HUES48 (cell line): ENCODE measurements at regions not wholly inside any gene's neighbourhood (a gene's known extent, or its start where the extent isn't known, plus 50 kb on each side); places are given as distances from the start of the nearest gene placed in this dataset.

Experiments used
- H3K27ac ChIP-seq: one replicate; pipeline ENCODE4 v1.7.0; 2013; ENCODE audit warnings: low read depth, low read length, inconsistent platforms
- H3K27me3 ChIP-seq: 2 replicates; pipeline ENCODE4 v1.6.1; 2013; ENCODE audit warnings: mild to moderate bottlenecking, low read length; ENCODE audit not compliant: control insufficient read depth, insufficient read depth
- H3K36me3 ChIP-seq: 2 replicates; pipeline ENCODE4 v1.6.1; 2013; ENCODE audit warnings: low read length; ENCODE audit not compliant: control insufficient read depth, insufficient read depth
- H3K4me1 ChIP-seq: 2 replicates; pipeline ENCODE4 v1.6.1; 2013; ENCODE audit warnings: mild to moderate bottlenecking, low read length; ENCODE audit not compliant: control insufficient read depth, insufficient read depth
- H3K4me3 ChIP-seq: 2 replicates; pipeline ENCODE4 v1.5.1; 2013; ENCODE audit warnings: mild to moderate bottlenecking, low read depth, low read length
- H3K9ac ChIP-seq: 2 replicates; pipeline ENCODE4 v1.6.1; 2013; ENCODE audit warnings: mild to moderate bottlenecking, low read depth, low read length, moderate library complexity
- H3K9me3 ChIP-seq: 2 replicates; pipeline ENCODE4 v1.6.1; 2013; ENCODE audit warnings: low read length; ENCODE audit not compliant: control insufficient read depth, insufficient read depth

- H3K27me3 ChIP-seq: no peaks in the 10 kb centered on the region
- no peak overlapping the region for H3K27ac ChIP-seq
- H3K9me3 ChIP-seq: peaks cover 11% of the 10 kb centered on the region
- H3K4me1 ChIP-seq: peaks cover 3% of the 10 kb centered on the region
- H3K4me3 ChIP-seq: no peak overlapping the region
- H3K9ac ChIP-seq: no peak overlapping the region
- no peaks in the 10 kb centered on the region for H3K36me3 ChIP-seq
These were observed 171.6 kb downstream of the VAPA start for GRCh38 chr18:10085416-10085815.

DNA sequence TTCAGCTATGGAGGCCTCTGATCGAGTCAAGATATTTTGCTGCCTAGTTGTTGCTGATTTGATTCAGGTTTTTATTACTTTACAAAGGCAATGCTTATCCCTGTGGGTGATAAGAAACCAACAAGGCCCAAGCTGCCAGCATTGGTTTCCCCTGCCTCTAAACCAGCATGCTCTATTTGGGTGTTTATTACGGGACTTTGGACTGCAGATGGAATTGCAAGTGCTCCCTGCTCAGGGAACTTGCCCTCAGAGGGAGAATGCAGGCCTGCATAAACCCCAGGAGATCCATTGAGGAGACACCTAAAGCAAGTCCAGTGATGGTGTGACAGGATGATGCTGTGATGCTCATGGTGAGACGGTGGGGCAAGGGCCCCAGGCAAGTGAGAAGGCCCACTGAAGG is 172.1 kb downstream of the VAPA start:
- Histone ChIP-seq H3K9me3 (peaks cover 11% of the 10 kb centered on the region), H3K27me3 (no peaks in the 10 kb centered on the region), H3K36me3 (no peaks in the 10 kb centered on the region), H3K27ac (peak overlapping the region; percentile 19), H3K4me1 (peaks cover 7% of the 10 kb centered on the region), H3K4me3 (no peak overlapping the region), H3K9ac (no peak overlapping the region)

DNA sequence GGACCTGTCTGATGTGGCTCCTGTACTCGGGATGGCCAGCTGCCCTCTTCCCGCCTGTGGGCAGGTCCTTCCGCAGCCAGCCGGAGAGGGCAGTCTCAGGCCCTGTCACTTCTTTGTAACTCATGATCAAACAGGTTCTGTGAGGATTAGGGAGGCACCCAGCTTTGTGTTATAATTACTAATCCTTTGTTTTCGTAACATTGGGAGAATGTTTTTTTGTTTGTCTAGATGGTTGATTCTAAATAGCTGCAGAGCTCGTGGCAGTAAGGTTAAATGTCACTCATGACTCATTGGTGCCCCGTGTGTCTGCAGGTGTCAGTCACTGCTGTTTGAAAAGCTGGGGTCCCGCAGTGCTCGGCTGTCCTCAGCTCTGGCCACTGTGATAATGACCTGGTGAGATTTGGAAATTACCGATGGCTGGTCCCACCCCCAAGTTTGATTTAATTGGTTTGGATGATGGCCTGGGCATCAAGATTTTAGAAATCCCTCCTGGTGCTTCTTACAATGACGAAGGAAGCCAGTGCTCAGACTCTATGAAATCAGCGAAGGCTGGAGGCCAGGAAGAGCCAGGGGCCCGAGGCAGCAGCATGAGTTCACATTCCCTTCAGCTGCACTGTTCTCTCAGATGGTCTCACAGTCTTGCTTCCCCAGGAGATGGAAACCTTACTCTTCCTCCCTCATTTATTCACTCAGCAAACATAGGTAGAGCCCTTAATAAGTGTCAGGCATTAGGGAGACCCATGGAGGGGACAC is 172.8 kb downstream of the VAPA start:
- no peak overlapping the region for H3K9ac ChIP-seq
- peaks cover 7% of the 10 kb centered on the region for H3K4me1 ChIP-seq
- H3K27ac ChIP-seq: peak overlapping the region; percentile 19
- H3K4me3 ChIP-seq: no peak overlapping the region
- H3K36me3 ChIP-seq: no peaks in the 10 kb centered on the region
- H3K27me3 ChIP-seq: no peaks in the 10 kb centered on the region
- H3K9me3 ChIP-seq: peaks cover 11% of the 10 kb centered on the region

GRCh38 chr18:10088734-10089133 is 174.9 kb downstream of the VAPA start:
- Histone ChIP-seq H3K4me3 (no peak overlapping the region), H3K36me3 (no peaks in the 10 kb centered on the region), H3K9me3 (no peaks in the 10 kb centered on the region), H3K4me1 (peaks cover 12% of the 10 kb centered on the region), H3K27me3 (no peaks in the 10 kb centered on the region), H3K27ac (no peak overlapping the region), H3K9ac (no peak overlapping the region)

DNA sequence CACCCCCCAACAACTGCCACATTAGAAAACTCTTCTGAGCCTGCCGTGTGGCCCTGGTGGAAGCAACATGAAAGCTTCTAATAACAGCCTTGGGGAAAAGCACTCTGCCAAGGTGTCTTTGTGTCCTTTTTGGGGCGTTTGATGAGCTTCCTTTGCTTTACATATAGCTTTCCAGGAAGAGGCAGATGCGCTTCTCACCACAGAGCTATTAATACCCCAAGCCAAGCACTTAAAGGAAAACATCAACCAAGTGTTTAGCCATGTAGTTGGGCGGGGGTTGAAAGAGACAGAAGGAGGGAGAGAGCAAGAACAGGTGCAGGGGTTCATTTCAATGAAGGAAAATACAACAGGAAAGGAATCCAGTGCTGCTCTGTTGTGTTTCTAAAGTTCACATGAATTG is 176.1 kb downstream of the VAPA start:
- Histone ChIP-seq H3K9ac (no peak overlapping the region), H3K27ac (no peak overlapping the region), H3K4me1 (peaks cover 12% of the 10 kb centered on the region), H3K36me3 (no peaks in the 10 kb centered on the region), H3K4me3 (no peak overlapping the region), H3K27me3 (no peaks in the 10 kb centered on the region), H3K9me3 (no peaks in the 10 kb centered on the region)

DNA sequence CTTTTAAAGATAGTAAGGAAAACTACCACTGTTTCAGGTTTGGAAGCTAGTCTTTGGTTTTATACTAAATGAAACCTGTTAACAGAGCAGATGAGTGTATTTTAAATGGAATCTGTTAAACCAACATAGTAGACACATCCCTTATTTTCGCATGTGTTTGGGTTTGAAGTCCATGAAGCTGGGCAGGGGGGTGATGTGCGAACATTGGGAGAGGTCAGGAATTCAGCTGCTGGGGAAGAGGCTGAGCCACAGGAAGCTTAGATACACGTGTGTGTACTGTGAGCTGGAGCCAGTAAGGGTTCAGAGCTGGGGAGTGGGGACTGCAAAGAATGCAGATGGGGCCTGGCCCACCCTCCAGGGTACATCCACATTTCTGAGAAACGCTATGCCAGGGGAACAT is 176.9 kb downstream of the VAPA start:
- Histone ChIP-seq H3K4me3 (no peak overlapping the region), H3K9ac (no peak overlapping the region), H3K4me1 (peaks cover 12% of the 10 kb centered on the region), H3K27me3 (no peaks in the 10 kb centered on the region), H3K9me3 (no peaks in the 10 kb centered on the region), H3K36me3 (no peaks in the 10 kb centered on the region), H3K27ac (no peak overlapping the region)

- H3K27me3 ChIP-seq: no peaks in the 10 kb centered on the region
- H3K36me3 ChIP-seq: no peaks in the 10 kb centered on the region
- H3K9me3 ChIP-seq: no peaks in the 10 kb centered on the region
- H3K27ac ChIP-seq: no peak overlapping the region
- H3K9ac ChIP-seq: no peak overlapping the region
- H3K4me3 ChIP-seq: no peak overlapping the region
- peaks cover 9% of the 10 kb centered on the region for H3K4me1 ChIP-seq
These were observed 179.6 kb downstream of the VAPA start for GRCh38 chr18:10093445-10093844.

DNA sequence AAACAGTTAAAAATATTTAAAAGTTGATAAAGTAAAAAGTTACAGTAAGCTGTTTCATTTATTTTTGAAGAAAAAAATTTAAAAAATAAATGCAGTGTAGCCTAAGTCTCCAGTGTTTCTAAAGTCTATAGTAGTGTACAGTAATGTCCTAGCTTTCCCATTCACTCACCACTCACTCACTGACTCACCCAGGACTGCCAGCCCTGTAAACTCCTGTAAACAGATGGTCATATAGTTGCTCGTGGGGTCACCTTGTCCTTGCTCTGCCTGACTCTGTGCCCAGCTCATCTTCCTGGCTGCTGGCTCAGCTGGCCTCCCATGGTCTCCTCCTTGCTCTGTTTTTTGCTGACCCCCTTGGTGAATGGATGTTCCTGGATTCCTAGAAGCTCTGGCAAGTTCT is 180.3 kb downstream of the VAPA start:
- H3K9me3 ChIP-seq: no peaks in the 10 kb centered on the region
- no peaks in the 10 kb centered on the region for H3K27me3 ChIP-seq
- no peak overlapping the region for H3K27ac ChIP-seq
- H3K4me3 ChIP-seq: no peak overlapping the region
- H3K36me3 ChIP-seq: no peaks in the 10 kb centered on the region
- peaks cover 9% of the 10 kb centered on the region for H3K4me1 ChIP-seq
- H3K9ac ChIP-seq: no peak overlapping the region

GRCh38 chr18:10094655-10095054 is 180.8 kb downstream of the VAPA start:
- Histone ChIP-seq H3K27me3 (no peaks in the 10 kb centered on the region), H3K4me3 (no peak overlapping the region), H3K36me3 (no peaks in the 10 kb centered on the region), H3K4me1 (peaks cover 9% of the 10 kb centered on the region), H3K27ac (no peak overlapping the region), H3K9ac (no peak overlapping the region), H3K9me3 (no peaks in the 10 kb centered on the region)

DNA sequence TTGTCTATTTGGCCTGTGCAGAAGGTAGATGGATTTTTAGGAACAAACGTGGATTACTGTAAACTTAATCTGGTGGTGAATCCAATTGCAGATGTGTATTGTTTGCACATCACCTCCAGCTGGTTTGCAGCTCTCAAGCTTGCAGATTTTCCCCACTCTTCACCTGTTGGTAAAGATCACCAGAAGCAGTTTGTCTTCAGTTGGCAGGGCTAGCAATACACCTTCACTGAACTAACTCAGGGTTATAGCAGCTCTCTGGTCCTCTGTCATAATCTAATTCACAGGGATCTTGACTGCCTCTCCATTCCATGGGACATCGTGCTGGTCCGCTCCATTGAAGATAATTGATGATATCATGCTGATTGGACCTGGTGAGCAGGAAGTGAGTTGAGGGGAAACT is 181.5 kb downstream of the VAPA start:
- Histone ChIP-seq H3K9ac (no peak overlapping the region), H3K9me3 (no peaks in the 10 kb centered on the region), H3K27ac (no peak overlapping the region), H3K4me3 (no peak overlapping the region), H3K36me3 (no peaks in the 10 kb centered on the region), H3K4me1 (peaks cover 15% of the 10 kb centered on the region), H3K27me3 (no peaks in the 10 kb centered on the region)

DNA sequence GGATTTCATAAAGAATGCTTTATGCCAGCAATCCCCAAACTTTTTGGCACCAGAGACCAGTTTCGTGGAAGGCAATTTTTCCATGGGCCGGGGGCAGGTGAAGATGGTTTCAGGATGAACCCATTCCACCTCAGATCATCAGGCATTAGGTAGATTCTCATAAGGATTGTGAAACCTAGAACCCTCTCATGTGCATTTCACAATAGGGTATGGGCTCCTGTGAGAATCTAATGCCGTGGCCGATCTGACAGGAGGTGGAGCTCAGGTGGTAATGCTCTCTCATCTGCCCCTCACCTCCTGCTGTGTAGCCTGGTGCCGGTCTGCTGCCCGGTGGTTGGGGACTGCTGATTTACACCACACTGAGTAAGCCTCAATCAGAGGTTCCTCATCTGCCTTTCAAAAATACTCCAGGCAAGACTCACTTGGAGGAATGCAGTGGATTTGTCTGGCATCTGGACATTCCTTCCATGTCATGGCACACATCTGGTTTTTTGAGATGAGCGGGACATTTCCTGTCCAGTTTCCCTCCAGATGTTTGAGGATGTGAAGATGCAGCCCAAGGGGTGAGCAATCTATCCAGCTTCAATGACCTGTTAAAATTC is 185.8 kb downstream of the VAPA start:
- H3K4me3 ChIP-seq: no peak overlapping the region
- H3K27me3 ChIP-seq: no peaks in the 10 kb centered on the region
- H3K9ac ChIP-seq: no peak overlapping the region
- peaks cover 25% of the 10 kb centered on the region for H3K4me1 ChIP-seq
- no peaks in the 10 kb centered on the region for H3K9me3 ChIP-seq
- no peaks in the 10 kb centered on the region for H3K36me3 ChIP-seq
- no peak overlapping the region for H3K27ac ChIP-seq
